ENCODE measurements at regions not wholly inside any gene's neighbourhood (a gene's known extent, or its start where the extent isn't known, plus 50 kb on each side); places are given as distances from the start of the nearest gene placed in this dataset.

- dilution Hi-C loops (cut with MboI; ENCODE audit: extremely low pct_ligation_motif_present, low sequenced_read_pairs): no loop called here
- DNase-seq (ENCODE audit: low read depth, low spot score): no peak
- no peak for FAIRE-seq
Observed at GRCh38 chr20:58583176-58583575, 67.9 kb upstream of the STX16 start.

GRCh38 chr20:58580474-58580835 is 65.3 kb upstream of the APCDD1L start:
- no peaks in the 10 kb centered on the region for H3K79me2 ChIP-seq (ENCODE audit: control insufficient read depth, insufficient read depth, low read length)
- no peaks in the 10 kb centered on the region for H3K4me1 ChIP-seq (ENCODE audit: control insufficient read depth, extremely low read depth, insufficient read depth, low read length)
- dilution Hi-C loops (cut with MboI; ENCODE audit: extremely low pct_ligation_motif_present, low sequenced_read_pairs): no loop called here
- DNase-seq (ENCODE audit: low read depth, low spot score) (no peak), FAIRE-seq (no peak)
- H3K9me3 ChIP-seq (ENCODE audit: control insufficient read depth, low read depth, low read length): no peaks in the 10 kb centered on the region
- no peak overlapping the region for H3K27ac ChIP-seq (ENCODE audit: control insufficient read depth, insufficient read depth, low read length)
- TF ChIP-seq, protein P1, sequence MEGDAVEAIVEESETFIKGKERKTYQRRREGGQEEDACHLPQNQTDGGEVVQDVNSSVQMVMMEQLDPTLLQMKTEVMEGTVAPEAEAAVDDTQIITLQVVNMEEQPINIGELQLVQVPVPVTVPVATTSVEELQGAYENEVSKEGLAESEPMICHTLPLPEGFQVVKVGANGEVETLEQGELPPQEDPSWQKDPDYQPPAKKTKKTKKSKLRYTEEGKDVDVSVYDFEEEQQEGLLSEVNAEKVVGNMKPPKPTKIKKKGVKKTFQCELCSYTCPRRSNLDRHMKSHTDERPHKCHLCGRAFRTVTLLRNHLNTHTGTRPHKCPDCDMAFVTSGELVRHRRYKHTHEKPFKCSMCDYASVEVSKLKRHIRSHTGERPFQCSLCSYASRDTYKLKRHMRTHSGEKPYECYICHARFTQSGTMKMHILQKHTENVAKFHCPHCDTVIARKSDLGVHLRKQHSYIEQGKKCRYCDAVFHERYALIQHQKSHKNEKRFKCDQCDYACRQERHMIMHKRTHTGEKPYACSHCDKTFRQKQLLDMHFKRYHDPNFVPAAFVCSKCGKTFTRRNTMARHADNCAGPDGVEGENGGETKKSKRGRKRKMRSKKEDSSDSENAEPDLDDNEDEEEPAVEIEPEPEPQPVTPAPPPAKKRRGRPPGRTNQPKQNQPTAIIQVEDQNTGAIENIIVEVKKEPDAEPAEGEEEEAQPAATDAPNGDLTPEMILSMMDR (optimal IDR thresholded peaks at IDR 0.05 in 1 of 3, IDR thresholded peaks at IDR 0.05 in 1 of 3, conservative IDR thresholded peaks at IDR 0.05 in 1 of 3; ENCODE audit: extremely low read depth in 1 of 3, insufficient read depth in 2 of 3, low read length in 3 of 3): no peak
- TF ChIP-seq EZH2 (IDR thresholded peaks at IDR 0.05; ENCODE audit: low read length): no peak
- H3K36me3 ChIP-seq (ENCODE audit: control insufficient read depth in 2 of 2, extremely low read depth in 1 of 2, insufficient read depth in 2 of 2, low read length in 2 of 2): no peaks in the 10 kb centered on the region
- H3K4me3 ChIP-seq (ENCODE audit: control insufficient read depth in 2 of 3, extremely low read depth in 1 of 3, insufficient read depth in 2 of 3, low read depth in 1 of 3, low read length in 3 of 3): no peak overlapping the region
- H2AFZ ChIP-seq (ENCODE audit: control insufficient read depth, low read length): no peak overlapping the region
- no peaks in the 10 kb centered on the region for H4K20me1 ChIP-seq (ENCODE audit: control insufficient read depth, extremely low read depth, insufficient read depth, low read length)
- H3K9ac ChIP-seq (ENCODE audit: control insufficient read depth, extremely low read depth, insufficient read depth, low read length): no peak overlapping the region
- H3K27me3 ChIP-seq (ENCODE audit: control insufficient read depth, extremely low read depth, insufficient read depth, low read length): peaks cover 44% of the 10 kb centered on the region
- H3K4me2 ChIP-seq (ENCODE audit: control insufficient read depth, extremely low read depth, insufficient read depth, low read depth, low read length): no peak overlapping the region
- H3K9me1 ChIP-seq (ENCODE audit: control insufficient read depth, extremely low read depth, insufficient read depth, low read length): no peaks in the 10 kb centered on the region

More at GRCh38 chr20:58583176-58583575, 67.9 kb upstream of the STX16 start:
- Histone ChIP-seq H3K9ac (ENCODE audit: control insufficient read depth, extremely low read depth, insufficient read depth, low read length) (no peak overlapping the region), H3K4me3 (ENCODE audit: control insufficient read depth in 2 of 3, extremely low read depth in 1 of 3, insufficient read depth in 2 of 3, low read depth in 1 of 3, low read length in 3 of 3) (no peak overlapping the region), H3K27ac (ENCODE audit: control insufficient read depth, insufficient read depth, low read length) (no peak overlapping the region), H3K9me3 (ENCODE audit: control insufficient read depth, low read depth, low read length) (peaks cover 2% of the 10 kb centered on the region), H3K27me3 (ENCODE audit: control insufficient read depth, extremely low read depth, insufficient read depth, low read length) (peaks cover 33% of the 10 kb centered on the region), H3K9me1 (ENCODE audit: control insufficient read depth, extremely low read depth, insufficient read depth, low read length) (no peaks in the 10 kb centered on the region), H3K36me3 (ENCODE audit: control insufficient read depth in 2 of 2, extremely low read depth in 1 of 2, insufficient read depth in 2 of 2, low read length in 2 of 2) (no peaks in the 10 kb centered on the region), H2AFZ (ENCODE audit: control insufficient read depth, low read length) (no peak overlapping the region), H3K4me2 (ENCODE audit: control insufficient read depth, extremely low read depth, insufficient read depth, low read depth, low read length) (no peak overlapping the region), H3K79me2 (ENCODE audit: control insufficient read depth, insufficient read depth, low read length) (no peaks in the 10 kb centered on the region), H3K4me1 (ENCODE audit: control insufficient read depth, extremely low read depth, insufficient read depth, low read length) (no peaks in the 10 kb centered on the region), H4K20me1 (ENCODE audit: control insufficient read depth, extremely low read depth, insufficient read depth, low read length) (no peaks in the 10 kb centered on the region)
- TF ChIP-seq, protein P1 (optimal IDR thresholded peaks at IDR 0.05 in 1 of 3, IDR thresholded peaks at IDR 0.05 in 1 of 3, conservative IDR thresholded peaks at IDR 0.05 in 1 of 3; ENCODE audit: extremely low read depth in 1 of 3, insufficient read depth in 2 of 3, low read length in 3 of 3): no peak
- no peak for TF ChIP-seq EZH2 (IDR thresholded peaks at IDR 0.05; ENCODE audit: low read length)

All from keratinocyte (primary cell).